Upper lobe of right lung (tissue), 1 donor: ENCODE measurements at regions not wholly inside any gene's neighbourhood (a gene's known extent, or its start where the extent isn't known, plus 50 kb on each side); places are given as distances from the start of the nearest gene placed in this dataset.

ENCODE experiments used
- ATAC-seq: fragments of 200-7000 bp; cut with Tn5 transposase; one replicate; pipeline ENCODE4 v1.9.1; 2020; ENCODE audit warnings: mild to moderate bottlenecking, moderate library complexity
- DNase-seq: peaks from one replicate; pipeline ENCODE4 v3.0.0-alpha.2; 2020
- H3K27ac ChIP-seq: fragments of 200-600 bp; one replicate; pipeline ENCODE4 v1.8.0; 2022
- H3K27me3 ChIP-seq: fragments of 200-600 bp; one replicate; pipeline ENCODE4 v1.8.0; 2022; ENCODE audit warnings: mild to moderate bottlenecking
- H3K36me3 ChIP-seq: fragments of 200-600 bp; one replicate; pipeline ENCODE4 v1.8.0; 2022
- H3K4me1 ChIP-seq: fragments of 200-600 bp; one replicate; pipeline ENCODE4 v1.8.0; 2022
- H3K4me3 ChIP-seq: fragments of 200-600 bp; one replicate; pipeline ENCODE4 v1.8.0; 2022; ENCODE audit warnings: mild to moderate bottlenecking
- H3K9me3 ChIP-seq: fragments of 200-600 bp; one replicate; pipeline ENCODE4 v1.8.0; 2022
- intact Hi-C: fragments of 100-400 bp; cut with DNase I; formaldehyde crosslinking; loops from one replicate; pipeline ENCODE4 v1.11.0; 2022
- TF ChIP-seq, protein P1 (sequence below): fragments of 200-600 bp; IDR thresholded peaks from one replicate; pipeline ENCODE4 v1.8.0; 2022; ENCODE audit warnings: antibody characterized with exemption
- donor health status: DM: no; HTN: yes; CAD: no; lungs with severe emphysema.

- ATAC-seq: no peak
- DNase-seq: no peak
- intact Hi-C loops: no loop called here
These were observed 168.0 kb downstream of the TAF11L14 start for GRCh38 chr5:17802256-17802655.

GRCh38 chr5:17803971-17804370 lies 169.7 kb downstream of the TAF11L14 start:
- no peak overlapping the region for H3K27ac ChIP-seq
- ATAC-seq: no peak

More at GRCh38 chr5:17802256-17802655, 168.0 kb downstream of the TAF11L14 start:
- H3K4me3 ChIP-seq: no peak overlapping the region
- no peaks in the 10 kb centered on the region for H3K9me3 ChIP-seq
- TF ChIP-seq, protein P1, sequence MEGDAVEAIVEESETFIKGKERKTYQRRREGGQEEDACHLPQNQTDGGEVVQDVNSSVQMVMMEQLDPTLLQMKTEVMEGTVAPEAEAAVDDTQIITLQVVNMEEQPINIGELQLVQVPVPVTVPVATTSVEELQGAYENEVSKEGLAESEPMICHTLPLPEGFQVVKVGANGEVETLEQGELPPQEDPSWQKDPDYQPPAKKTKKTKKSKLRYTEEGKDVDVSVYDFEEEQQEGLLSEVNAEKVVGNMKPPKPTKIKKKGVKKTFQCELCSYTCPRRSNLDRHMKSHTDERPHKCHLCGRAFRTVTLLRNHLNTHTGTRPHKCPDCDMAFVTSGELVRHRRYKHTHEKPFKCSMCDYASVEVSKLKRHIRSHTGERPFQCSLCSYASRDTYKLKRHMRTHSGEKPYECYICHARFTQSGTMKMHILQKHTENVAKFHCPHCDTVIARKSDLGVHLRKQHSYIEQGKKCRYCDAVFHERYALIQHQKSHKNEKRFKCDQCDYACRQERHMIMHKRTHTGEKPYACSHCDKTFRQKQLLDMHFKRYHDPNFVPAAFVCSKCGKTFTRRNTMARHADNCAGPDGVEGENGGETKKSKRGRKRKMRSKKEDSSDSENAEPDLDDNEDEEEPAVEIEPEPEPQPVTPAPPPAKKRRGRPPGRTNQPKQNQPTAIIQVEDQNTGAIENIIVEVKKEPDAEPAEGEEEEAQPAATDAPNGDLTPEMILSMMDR: no peak
- H3K27me3 ChIP-seq: no peaks in the 10 kb centered on the region
- no peaks in the 10 kb centered on the region for H3K36me3 ChIP-seq
- no peak overlapping the region for H3K27ac ChIP-seq
- no peaks in the 10 kb centered on the region for H3K4me1 ChIP-seq

DNA sequence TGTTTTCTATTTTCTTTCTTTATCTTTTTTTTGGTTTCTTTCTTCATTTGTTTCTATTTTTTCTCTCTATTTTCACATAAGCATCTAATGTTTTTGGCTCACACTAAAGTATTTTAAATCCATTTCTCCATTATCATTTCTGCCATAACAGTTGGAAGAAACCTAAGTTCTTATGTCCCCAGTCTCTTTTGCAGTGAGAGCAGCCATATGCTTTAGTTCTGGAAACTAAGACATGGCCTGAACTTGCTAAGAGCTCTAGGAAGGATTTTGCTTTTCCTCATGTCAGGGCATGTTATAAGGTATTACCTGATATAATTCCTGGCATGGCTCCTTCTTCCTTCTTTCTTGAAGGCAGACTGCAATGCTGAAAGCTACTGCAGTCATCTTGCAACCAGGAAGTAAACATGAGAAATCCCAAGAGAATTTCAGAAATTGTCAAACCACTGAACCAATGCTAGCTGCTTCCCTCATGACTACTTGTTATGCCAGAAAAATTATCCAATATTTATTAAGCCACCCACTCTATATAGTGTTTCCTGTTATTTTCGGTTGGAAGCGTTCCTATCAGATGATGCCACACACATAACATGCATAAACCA lies 171.1 kb downstream of the TAF11L14 start:
- DNase-seq (no peak), ATAC-seq (no peak)
- no peaks in the 10 kb centered on the region for H3K9me3 ChIP-seq
- H3K27me3 ChIP-seq: no peaks in the 10 kb centered on the region
- intact Hi-C loops: no loop called here
- no peak overlapping the region for H3K4me3 ChIP-seq
- no peaks in the 10 kb centered on the region for H3K36me3 ChIP-seq
- TF ChIP-seq, protein P1: no peak
- H3K27ac ChIP-seq: no peak overlapping the region
- H3K4me1 ChIP-seq: no peaks in the 10 kb centered on the region

More at GRCh38 chr5:17803971-17804370, 169.7 kb downstream of the TAF11L14 start:
- no peaks in the 10 kb centered on the region for H3K36me3 ChIP-seq
- H3K27me3 ChIP-seq: no peaks in the 10 kb centered on the region
- TF ChIP-seq, protein P1: no peak
- H3K4me3 ChIP-seq: no peak overlapping the region
- intact Hi-C loops: no loop called here
- H3K4me1 ChIP-seq: no peaks in the 10 kb centered on the region
- no peak for DNase-seq
- no peaks in the 10 kb centered on the region for H3K9me3 ChIP-seq

DNA sequence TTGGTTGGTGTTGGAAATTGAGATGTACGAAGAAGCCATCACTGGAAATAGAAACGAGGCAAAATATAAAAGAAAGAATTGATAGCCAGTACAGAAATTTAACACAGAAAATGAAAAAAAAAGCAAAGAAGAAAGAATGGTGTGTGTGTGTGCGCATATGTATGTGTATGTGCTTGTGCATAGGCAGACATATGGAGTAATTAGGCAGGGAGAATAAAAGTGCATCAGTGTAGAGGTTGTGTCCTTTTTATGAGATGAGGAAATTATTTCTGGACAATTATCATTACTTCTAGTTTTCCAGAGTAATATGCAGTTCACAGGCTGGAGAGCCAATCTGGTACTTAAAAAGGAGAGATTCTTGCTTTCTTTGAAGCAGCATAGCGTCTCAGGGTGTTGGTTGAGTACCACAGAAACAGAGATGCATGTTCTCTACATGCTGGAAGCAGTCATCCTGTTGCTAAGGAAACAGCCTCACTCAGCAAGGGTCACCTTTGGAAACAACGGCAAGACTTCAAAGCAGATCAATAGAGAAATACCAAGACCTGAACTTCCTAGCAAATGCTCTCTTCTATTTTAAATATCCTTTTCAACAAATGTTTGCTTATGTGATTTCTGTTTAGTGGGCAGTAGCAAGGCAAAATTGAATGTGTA lies 172.7 kb downstream of the TAF11L14 start:
- H3K9me3 ChIP-seq: no peaks in the 10 kb centered on the region
- no peak overlapping the region for H3K27ac ChIP-seq
- intact Hi-C loops: no loop called here
- TF ChIP-seq, protein P1: no peak
- no peaks in the 10 kb centered on the region for H3K27me3 ChIP-seq
- H3K4me1 ChIP-seq: no peaks in the 10 kb centered on the region
- DNase-seq (no peak), ATAC-seq (no peak)
- no peaks in the 10 kb centered on the region for H3K36me3 ChIP-seq
- H3K4me3 ChIP-seq: no peak overlapping the region

- H3K27me3 ChIP-seq: no peaks in the 10 kb centered on the region
These were observed 174.3 kb downstream of the TAF11L14 start for GRCh38 chr5:17808566-17808965.

More at GRCh38 chr5:17808566-17808965, 174.3 kb downstream of the TAF11L14 start:
- H3K27ac ChIP-seq: no peak overlapping the region
- TF ChIP-seq, protein P1: no peak
- H3K4me3 ChIP-seq: no peak overlapping the region
- intact Hi-C loops: no loop called here
- H3K36me3 ChIP-seq: no peaks in the 10 kb centered on the region
- no peaks in the 10 kb centered on the region for H3K9me3 ChIP-seq
- ATAC-seq (no peak), DNase-seq (no peak)
- H3K4me1 ChIP-seq: no peaks in the 10 kb centered on the region
